SK-N-SH (cell line): ENCODE measurements at regions not wholly inside any gene's neighbourhood (a gene's known extent, or its start where the extent isn't known, plus 50 kb on each side); places are given as distances from the start of the nearest gene placed in this dataset.

Source experiments
- FOXM1 ChIP-seq: IDR thresholded peaks from 2 replicates; pipeline ENCODE4 v1.4.0; 2012; ENCODE audit warnings: low read depth, mild to moderate bottlenecking
- JUND ChIP-seq: IDR thresholded peaks from 2 replicates; pipeline ENCODE4 v1.4.0; 2012
- MEF2A ChIP-seq: IDR thresholded peaks from 2 replicates; pipeline ENCODE4 v1.4.0; 2012; ENCODE audit warnings: low read depth, borderline replicate concordance
- MXI1 ChIP-seq: IDR thresholded peaks from 2 replicates; pipeline ENCODE4 v1.6.1; 2012; ENCODE audit warnings: mild to moderate bottlenecking, low read depth, low read length, improper control_type of control experiment
- RAD21 ChIP-seq: IDR thresholded peaks from 2 replicates; pipeline ENCODE4 v1.6.1; 2012; ENCODE audit warnings: mild to moderate bottlenecking, low read length
- SIN3A ChIP-seq: IDR thresholded peaks from 2 replicates; pipeline ENCODE4 v1.6.1; 2012; ENCODE audit warnings: low read depth, mild to moderate bottlenecking, low read length, moderate library complexity, borderline replicate concordance
- SMC3 ChIP-seq: IDR thresholded peaks from 2 replicates; pipeline ENCODE4 v1.6.1; 2012; ENCODE audit warnings: low read depth, low read length, improper control_type of control experiment
- TAF1 ChIP-seq: IDR thresholded peaks from 2 replicates; pipeline ENCODE4 v1.6.1; 2012; ENCODE audit warnings: low read depth, mild to moderate bottlenecking, low read length, moderate library complexity, borderline replicate concordance
- TEAD4 ChIP-seq: IDR thresholded peaks from 2 replicates; pipeline ENCODE4 v1.4.0; 2012; ENCODE audit warnings: mild to moderate bottlenecking, borderline replicate concordance; ENCODE audit not compliant: insufficient read depth
- TF ChIP-seq, protein P1 (sequence below): fragments of 200-600 bp; sonication (generic); IDR thresholded peaks from 2 replicates; pipeline ENCODE4 v1.6.1; 2017; ENCODE audit warnings: antibody characterized with exemption, mild to moderate bottlenecking, moderate library complexity
- TF ChIP-seq, protein P2 (sequence below): IDR thresholded peaks from 2 replicates; pipeline ENCODE4 v1.4.0; 2012; ENCODE audit warnings: low read depth
- TF ChIP-seq, protein P3 (sequence below): IDR thresholded peaks from 2 replicates; pipeline ENCODE4 v1.6.1; 2012; ENCODE audit warnings: mild to moderate bottlenecking, low read depth, low read length, moderate library complexity

DNA sequence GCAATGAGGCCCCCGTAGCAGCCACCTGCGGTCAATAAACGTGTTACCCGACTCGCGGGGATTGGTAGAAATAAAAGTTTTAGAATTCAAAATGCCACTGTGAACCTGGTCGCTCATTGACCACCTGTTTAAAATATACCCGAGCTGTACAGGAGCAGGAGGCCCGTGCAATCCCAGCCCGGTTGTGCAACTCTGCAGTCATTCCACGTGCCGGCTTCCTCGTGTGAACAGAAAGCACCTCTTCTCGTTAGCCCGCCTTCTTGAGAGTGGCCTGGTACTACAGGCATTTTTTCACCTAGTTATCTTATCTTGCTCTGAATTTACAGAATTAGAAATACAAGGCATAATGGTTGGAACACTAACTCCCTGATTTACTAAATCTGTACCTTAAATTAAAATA is 660.7 kb downstream of the GALR1 start:
- TF ChIP-seq, protein P1, sequence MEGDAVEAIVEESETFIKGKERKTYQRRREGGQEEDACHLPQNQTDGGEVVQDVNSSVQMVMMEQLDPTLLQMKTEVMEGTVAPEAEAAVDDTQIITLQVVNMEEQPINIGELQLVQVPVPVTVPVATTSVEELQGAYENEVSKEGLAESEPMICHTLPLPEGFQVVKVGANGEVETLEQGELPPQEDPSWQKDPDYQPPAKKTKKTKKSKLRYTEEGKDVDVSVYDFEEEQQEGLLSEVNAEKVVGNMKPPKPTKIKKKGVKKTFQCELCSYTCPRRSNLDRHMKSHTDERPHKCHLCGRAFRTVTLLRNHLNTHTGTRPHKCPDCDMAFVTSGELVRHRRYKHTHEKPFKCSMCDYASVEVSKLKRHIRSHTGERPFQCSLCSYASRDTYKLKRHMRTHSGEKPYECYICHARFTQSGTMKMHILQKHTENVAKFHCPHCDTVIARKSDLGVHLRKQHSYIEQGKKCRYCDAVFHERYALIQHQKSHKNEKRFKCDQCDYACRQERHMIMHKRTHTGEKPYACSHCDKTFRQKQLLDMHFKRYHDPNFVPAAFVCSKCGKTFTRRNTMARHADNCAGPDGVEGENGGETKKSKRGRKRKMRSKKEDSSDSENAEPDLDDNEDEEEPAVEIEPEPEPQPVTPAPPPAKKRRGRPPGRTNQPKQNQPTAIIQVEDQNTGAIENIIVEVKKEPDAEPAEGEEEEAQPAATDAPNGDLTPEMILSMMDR: no peak
- no peak for TF ChIP-seq FOXM1
- TF ChIP-seq TEAD4: no peak
- TF ChIP-seq TAF1: no peak
- no peak for TF ChIP-seq MEF2A
- TF ChIP-seq SMC3: no peak
- no peak for TF ChIP-seq RAD21
- TF ChIP-seq, protein P2, sequence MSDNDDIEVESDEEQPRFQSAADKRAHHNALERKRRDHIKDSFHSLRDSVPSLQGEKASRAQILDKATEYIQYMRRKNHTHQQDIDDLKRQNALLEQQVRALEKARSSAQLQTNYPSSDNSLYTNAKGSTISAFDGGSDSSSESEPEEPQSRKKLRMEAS: no peak
- TF ChIP-seq, protein P3, sequence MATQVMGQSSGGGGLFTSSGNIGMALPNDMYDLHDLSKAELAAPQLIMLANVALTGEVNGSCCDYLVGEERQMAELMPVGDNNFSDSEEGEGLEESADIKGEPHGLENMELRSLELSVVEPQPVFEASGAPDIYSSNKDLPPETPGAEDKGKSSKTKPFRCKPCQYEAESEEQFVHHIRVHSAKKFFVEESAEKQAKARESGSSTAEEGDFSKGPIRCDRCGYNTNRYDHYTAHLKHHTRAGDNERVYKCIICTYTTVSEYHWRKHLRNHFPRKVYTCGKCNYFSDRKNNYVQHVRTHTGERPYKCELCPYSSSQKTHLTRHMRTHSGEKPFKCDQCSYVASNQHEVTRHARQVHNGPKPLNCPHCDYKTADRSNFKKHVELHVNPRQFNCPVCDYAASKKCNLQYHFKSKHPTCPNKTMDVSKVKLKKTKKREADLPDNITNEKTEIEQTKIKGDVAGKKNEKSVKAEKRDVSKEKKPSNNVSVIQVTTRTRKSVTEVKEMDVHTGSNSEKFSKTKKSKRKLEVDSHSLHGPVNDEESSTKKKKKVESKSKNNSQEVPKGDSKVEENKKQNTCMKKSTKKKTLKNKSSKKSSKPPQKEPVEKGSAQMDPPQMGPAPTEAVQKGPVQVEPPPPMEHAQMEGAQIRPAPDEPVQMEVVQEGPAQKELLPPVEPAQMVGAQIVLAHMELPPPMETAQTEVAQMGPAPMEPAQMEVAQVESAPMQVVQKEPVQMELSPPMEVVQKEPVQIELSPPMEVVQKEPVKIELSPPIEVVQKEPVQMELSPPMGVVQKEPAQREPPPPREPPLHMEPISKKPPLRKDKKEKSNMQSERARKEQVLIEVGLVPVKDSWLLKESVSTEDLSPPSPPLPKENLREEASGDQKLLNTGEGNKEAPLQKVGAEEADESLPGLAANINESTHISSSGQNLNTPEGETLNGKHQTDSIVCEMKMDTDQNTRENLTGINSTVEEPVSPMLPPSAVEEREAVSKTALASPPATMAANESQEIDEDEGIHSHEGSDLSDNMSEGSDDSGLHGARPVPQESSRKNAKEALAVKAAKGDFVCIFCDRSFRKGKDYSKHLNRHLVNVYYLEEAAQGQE: no peak
- TF ChIP-seq MXI1: no peak
- no peak for TF ChIP-seq SIN3A
- no peak for TF ChIP-seq JUND
